ENCODE measurements at regions not wholly inside any gene's neighbourhood (a gene's known extent, or its start where the extent isn't known, plus 50 kb on each side); places are given as distances from the start of the nearest gene placed in this dataset.

- Histone ChIP-seq H3K36me3 (no peaks in the 10 kb centered on the region), H3K27ac (no peak overlapping the region), H3K9me3 (ENCODE audit: low read depth) (peaks cover 21% of the 10 kb centered on the region), H4K20me1 (ENCODE audit: low read depth) (no peaks in the 10 kb centered on the region), H3F3A (ENCODE audit: low read depth) (no peaks in the 10 kb centered on the region), H3K4me2 (no peak overlapping the region), H2AFZ (replicated peaks) (no peak overlapping the region), H3K27me3 (no peaks in the 10 kb centered on the region), H3K9ac (no peak overlapping the region), H3K79me2 (ENCODE audit: low read depth) (no peaks in the 10 kb centered on the region), H3K4me1 (no peaks in the 10 kb centered on the region), H3K4me3 (no peak overlapping the region)
- H3K4me3 Mint-ChIP-seq = no peak overlapping the region
- H3K36me3 Mint-ChIP-seq = no peaks in the 10 kb centered on the region
- no peak for DNase-seq (ENCODE audit: low spot score)
- H3K4me1 Mint-ChIP-seq = no peaks in the 10 kb centered on the region
- peaks cover 16% of the 10 kb centered on the region for H3K9me3 Mint-ChIP-seq
- H3K27me3 Mint-ChIP-seq (ENCODE audit: insufficient read depth, low read depth) = peaks cover 3% of the 10 kb centered on the region
- H3K27ac Mint-ChIP-seq = no peak overlapping the region
- no peak for TF ChIP-seq EZH2phosphoT487 (IDR thresholded peaks at IDR 0.05)
- TF ChIP-seq EZH2 (IDR thresholded peaks at IDR 0.05) = no peak
- no peak for TF ChIP-seq CTCF (IDR thresholded peaks at IDR 0.05)
Observed at GRCh38 chr2:13218205-13218604, 501.5 kb downstream of the TRIB2 start.

GRCh38 chr2:13227578-13227977, 510.8 kb downstream of the TRIB2 start:
- Mint-ChIP-seq H3K4me1 (no peaks in the 10 kb centered on the region), H3K27ac (no peak overlapping the region), H3K4me3 (no peak overlapping the region), H3K36me3 (no peaks in the 10 kb centered on the region), H3K9me3 (no peaks in the 10 kb centered on the region), H3K27me3 (ENCODE audit: insufficient read depth, low read depth) (no peaks in the 10 kb centered on the region)
- Histone ChIP-seq H3K27me3 (no peaks in the 10 kb centered on the region), H3K4me2 (no peak overlapping the region), H2AFZ (replicated peaks) (no peak overlapping the region), H4K20me1 (ENCODE audit: low read depth) (no peaks in the 10 kb centered on the region), H3F3A (ENCODE audit: low read depth) (peaks cover 3% of the 10 kb centered on the region), H3K4me1 (no peaks in the 10 kb centered on the region), H3K9ac (no peak overlapping the region), H3K9me3 (ENCODE audit: low read depth) (peaks cover 19% of the 10 kb centered on the region), H3K36me3 (no peaks in the 10 kb centered on the region), H3K27ac (no peak overlapping the region), H3K4me3 (no peak overlapping the region), H3K79me2 (ENCODE audit: low read depth) (no peaks in the 10 kb centered on the region)
- TF ChIP-seq EZH2phosphoT487 (IDR thresholded peaks at IDR 0.05) (no peak), CTCF (IDR thresholded peaks at IDR 0.05) (no peak)
- DNase-seq (ENCODE audit: low spot score) = no peak

GRCh38 chr2:13230221-13230620, 513.5 kb downstream of the TRIB2 start:
- H3K4me1 Mint-ChIP-seq = no peaks in the 10 kb centered on the region
- H3K27ac Mint-ChIP-seq = no peak overlapping the region

More at GRCh38 chr2:13230221-13230620, 513.5 kb downstream of the TRIB2 start:
- no peak overlapping the region for H3K9ac ChIP-seq
- H3K79me2 ChIP-seq (ENCODE audit: low read depth) = no peaks in the 10 kb centered on the region
- H3K36me3 Mint-ChIP-seq = no peaks in the 10 kb centered on the region
- no peaks in the 10 kb centered on the region for H3K27me3 ChIP-seq
- no peaks in the 10 kb centered on the region for H3F3A ChIP-seq (ENCODE audit: low read depth)
- H3K9me3 ChIP-seq (ENCODE audit: low read depth) = peaks cover 14% of the 10 kb centered on the region
- no peak overlapping the region for H3K4me3 ChIP-seq
- TF ChIP-seq EZH2 (IDR thresholded peaks at IDR 0.05) (no peak), CTCF (IDR thresholded peaks at IDR 0.05) (no peak), EZH2phosphoT487 (IDR thresholded peaks at IDR 0.05) (no peak)
- no peak overlapping the region for H3K4me3 Mint-ChIP-seq
- H4K20me1 ChIP-seq (ENCODE audit: low read depth) = no peaks in the 10 kb centered on the region
- no peak overlapping the region for H2AFZ ChIP-seq (replicated peaks)
- H3K4me1 ChIP-seq = no peaks in the 10 kb centered on the region
- H3K9me3 Mint-ChIP-seq = no peaks in the 10 kb centered on the region
- H3K27ac ChIP-seq = no peak overlapping the region
- H3K36me3 ChIP-seq = no peaks in the 10 kb centered on the region
- no peaks in the 10 kb centered on the region for H3K27me3 Mint-ChIP-seq (ENCODE audit: insufficient read depth, low read depth)
- H3K4me2 ChIP-seq = no peak overlapping the region
- no peak for DNase-seq (ENCODE audit: low spot score)
